MM.1S (cell line): ENCODE measurements at regions not wholly inside any gene's neighbourhood (a gene's known extent, or its start where the extent isn't known, plus 50 kb on each side); places are given as distances from the start of the nearest gene placed in this dataset.

ENCODE experiments used
- DNase-seq: peaks from one replicate; pipeline ENCODE4 v3.0.0-alpha.2; 2015
- H2AFZ ChIP-seq: fragments of 300-600 bp; sonication (generic); 2 replicates; pipeline ENCODE4 v1.6.0; 2016; ENCODE audit warnings: antibody characterized with exemption, low read length
- H3F3A ChIP-seq: fragments of 300-600 bp; sonication (generic); 2 replicates; pipeline ENCODE4 v1.6.1; 2016; ENCODE audit warnings: mild to moderate bottlenecking, antibody characterized with exemption, low read length, moderate library complexity, mixed read lengths; ENCODE audit not compliant: insufficient read depth
- H3K27ac ChIP-seq: fragments of 300-600 bp; sonication (generic); 2 replicates; pipeline ENCODE4 v1.5.1; 2016; ENCODE audit warnings: mild to moderate bottlenecking, low read length
- H3K27me3 ChIP-seq: fragments of 300-600 bp; sonication (generic); replicated peaks from 2 replicates; pipeline ENCODE4 v1.6.0; 2016; ENCODE audit warnings: low read length; ENCODE audit not compliant: insufficient read depth
- H3K36me3 ChIP-seq: fragments of 300-600 bp; sonication (generic); replicated peaks from 2 replicates; pipeline ENCODE4 v1.6.1; 2016; ENCODE audit warnings: mild to moderate bottlenecking, low read length, mixed read lengths; ENCODE audit not compliant: insufficient read depth
- H3K4me1 ChIP-seq: fragments of 300-600 bp; sonication (generic); 2 replicates; pipeline ENCODE4 v1.6.1; 2016; ENCODE audit warnings: low read length, mixed read lengths
- H3K4me2 ChIP-seq: fragments of 300-600 bp; sonication (generic); 2 replicates; pipeline ENCODE4 v1.6.0; 2016; ENCODE audit warnings: low read depth, low read length
- H3K4me3 ChIP-seq: fragments of 300-600 bp; sonication (generic); 2 replicates; pipeline ENCODE4 v1.5.1; 2016; ENCODE audit warnings: low read length, mixed read lengths
- H3K79me2 ChIP-seq: fragments of 300-600 bp; sonication (generic); 2 replicates; pipeline ENCODE4 v1.6.1; 2016; ENCODE audit warnings: mixed run types, low read length, mixed read lengths
- H3K9ac ChIP-seq: fragments of 300-600 bp; sonication (generic); 2 replicates; pipeline ENCODE4 v1.6.1; 2016; ENCODE audit warnings: low read length, mixed read lengths
- H3K9me2 ChIP-seq: fragments of 300-600 bp; sonication (generic); replicated peaks from 2 replicates; pipeline ENCODE4 v1.6.1; 2016; ENCODE audit warnings: mild to moderate bottlenecking, low read length, mixed read lengths; ENCODE audit not compliant: insufficient read depth
- H3K9me3 ChIP-seq: fragments of 300-600 bp; sonication (generic); replicated peaks from 2 replicates; pipeline ENCODE4 v1.6.1; 2016; ENCODE audit warnings: mild to moderate bottlenecking, low read length, mixed read lengths; ENCODE audit not compliant: insufficient read depth
- H4K20me1 ChIP-seq: fragments of 300-600 bp; sonication (generic); 2 replicates; pipeline ENCODE4 v1.6.1; 2016; ENCODE audit warnings: mild to moderate bottlenecking, low read length, moderate library complexity, mixed read lengths; ENCODE audit not compliant: insufficient read depth
- EZH2 ChIP-seq: fragments of 300-600 bp; sonication (generic); optimal IDR thresholded peaks from 2 replicates; pipeline ENCODE3; 2017; ENCODE audit warnings: low read depth, mild to moderate bottlenecking, antibody characterized with exemption, low read length, mixed read lengths
- EZH2phosphoT487 ChIP-seq: fragments of 300-600 bp; sonication (generic); IDR thresholded peaks from 2 replicates; pipeline ENCODE4 v1.6.1; 2018; ENCODE audit warnings: antibody characterized with exemption, low read length
- TF ChIP-seq, protein P1 (sequence below): fragments of 300-600 bp; sonication (generic); IDR thresholded peaks from 2 replicates; pipeline ENCODE4 v1.5.1; 2016; ENCODE audit warnings: antibody characterized with exemption, low read length, mixed read lengths

DNA sequence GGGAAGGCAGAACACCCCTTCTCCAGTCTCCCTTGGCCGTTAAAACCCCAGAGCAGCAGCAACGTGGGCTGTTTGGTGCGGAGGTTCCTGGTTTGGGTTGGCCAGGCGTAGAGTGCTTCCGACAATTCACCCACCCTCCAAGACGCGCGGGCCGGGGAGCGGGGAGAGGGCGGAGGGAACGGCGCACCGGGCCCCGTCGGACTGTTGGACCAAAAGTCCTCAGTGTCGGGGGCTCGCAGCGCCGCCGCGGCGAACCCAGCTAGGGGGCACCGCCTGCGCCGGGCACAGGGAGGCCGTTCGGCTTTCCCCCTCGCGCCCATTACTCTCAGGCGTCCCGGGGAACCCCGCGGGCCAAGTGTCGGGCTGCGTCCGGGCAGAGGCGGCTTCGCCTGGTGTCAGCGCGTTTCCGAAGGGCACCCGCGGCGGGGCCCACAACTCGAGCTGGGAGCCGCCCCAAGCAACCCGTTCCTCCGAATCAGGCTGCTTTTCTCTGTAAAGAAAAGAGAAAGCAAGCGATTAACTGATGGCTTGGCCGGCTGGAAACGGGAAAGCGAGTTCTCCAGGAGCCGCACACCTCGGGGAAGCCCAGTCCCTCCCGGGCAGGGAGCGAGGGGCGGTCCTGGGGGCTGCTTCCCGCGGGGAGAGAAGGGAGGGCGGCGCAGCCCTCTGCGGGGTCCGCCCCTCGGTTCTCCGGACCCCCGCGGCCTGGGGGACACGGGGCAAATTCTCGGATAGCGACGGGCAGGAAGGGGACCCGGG, 145.5 kb downstream of the ERCC6L2 start:
- no peaks in the 10 kb centered on the region for H3K9me3 ChIP-seq
- H3K27me3 ChIP-seq = no peaks in the 10 kb centered on the region; the same call in 1 of the 2 replicates
- H3K9me2 ChIP-seq = no peaks in the 10 kb centered on the region
- no peaks in the 10 kb centered on the region for H4K20me1 ChIP-seq
- H3F3A ChIP-seq = no peaks in the 10 kb centered on the region
- H3K36me3 ChIP-seq = no peaks in the 10 kb centered on the region
- H3K4me1 ChIP-seq = no peaks in the 10 kb centered on the region
- H3K4me2 ChIP-seq = peak overlapping the region; percentile 18; the same call in 1 of the 2 replicates
- H3K79me2 ChIP-seq = no peaks in the 10 kb centered on the region
- no peak overlapping the region for H2AFZ ChIP-seq
- no peak overlapping the region for H3K27ac ChIP-seq
- TF ChIP-seq, protein P1, sequence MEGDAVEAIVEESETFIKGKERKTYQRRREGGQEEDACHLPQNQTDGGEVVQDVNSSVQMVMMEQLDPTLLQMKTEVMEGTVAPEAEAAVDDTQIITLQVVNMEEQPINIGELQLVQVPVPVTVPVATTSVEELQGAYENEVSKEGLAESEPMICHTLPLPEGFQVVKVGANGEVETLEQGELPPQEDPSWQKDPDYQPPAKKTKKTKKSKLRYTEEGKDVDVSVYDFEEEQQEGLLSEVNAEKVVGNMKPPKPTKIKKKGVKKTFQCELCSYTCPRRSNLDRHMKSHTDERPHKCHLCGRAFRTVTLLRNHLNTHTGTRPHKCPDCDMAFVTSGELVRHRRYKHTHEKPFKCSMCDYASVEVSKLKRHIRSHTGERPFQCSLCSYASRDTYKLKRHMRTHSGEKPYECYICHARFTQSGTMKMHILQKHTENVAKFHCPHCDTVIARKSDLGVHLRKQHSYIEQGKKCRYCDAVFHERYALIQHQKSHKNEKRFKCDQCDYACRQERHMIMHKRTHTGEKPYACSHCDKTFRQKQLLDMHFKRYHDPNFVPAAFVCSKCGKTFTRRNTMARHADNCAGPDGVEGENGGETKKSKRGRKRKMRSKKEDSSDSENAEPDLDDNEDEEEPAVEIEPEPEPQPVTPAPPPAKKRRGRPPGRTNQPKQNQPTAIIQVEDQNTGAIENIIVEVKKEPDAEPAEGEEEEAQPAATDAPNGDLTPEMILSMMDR = no peak
- no peak for TF ChIP-seq EZH2
- TF ChIP-seq EZH2phosphoT487 = no peak
- no peak for DNase-seq
- H3K9ac ChIP-seq = no peak overlapping the region
- H3K4me3 ChIP-seq = peak overlapping the region; percentile 20; the same call in 1 of the 2 replicates

DNA sequence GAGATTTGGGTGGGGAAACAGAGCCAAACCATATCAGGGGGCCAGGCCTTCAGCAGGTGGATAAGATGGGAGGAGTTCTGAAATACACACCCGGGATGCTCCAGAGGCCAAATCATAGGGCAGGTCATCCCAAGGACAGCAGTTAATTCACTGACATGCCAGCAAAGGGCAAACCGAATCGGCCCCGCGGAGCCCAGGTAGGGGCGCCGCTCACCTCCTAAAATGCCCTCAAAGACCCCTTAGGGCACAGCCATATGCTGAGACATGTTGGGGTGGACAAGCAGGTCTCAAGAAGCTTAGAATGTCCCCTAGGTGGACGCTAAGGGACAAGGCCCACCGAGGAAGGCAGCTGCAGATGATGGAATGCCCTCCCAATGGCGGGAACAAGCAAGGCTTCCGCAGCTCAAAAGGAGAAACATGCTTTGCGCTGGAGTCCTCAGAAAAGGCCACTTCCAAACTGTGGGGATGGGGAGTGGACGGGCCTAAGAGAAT, 144.9 kb downstream of the ERCC6L2 start:
- no peaks in the 10 kb centered on the region for H3K4me1 ChIP-seq
- DNase-seq = no peak
- H3F3A ChIP-seq = no peaks in the 10 kb centered on the region
- H3K4me2 ChIP-seq = no peak overlapping the region
- no peaks in the 10 kb centered on the region for H3K79me2 ChIP-seq
- no peak overlapping the region for H3K9ac ChIP-seq
- no peaks in the 10 kb centered on the region; the same call in 1 of the 2 replicates for H3K27me3 ChIP-seq
- no peak overlapping the region for H3K27ac ChIP-seq
- H3K4me3 ChIP-seq = no peak overlapping the region
- H4K20me1 ChIP-seq = no peaks in the 10 kb centered on the region
- TF ChIP-seq, protein P1 = no peak
- TF ChIP-seq EZH2 = no peak
- no peak for TF ChIP-seq EZH2phosphoT487
- H3K9me3 ChIP-seq = no peaks in the 10 kb centered on the region
- H2AFZ ChIP-seq = no peak overlapping the region
- no peaks in the 10 kb centered on the region for H3K36me3 ChIP-seq
- H3K9me2 ChIP-seq = no peaks in the 10 kb centered on the region
